ENCODE measurements at regions not wholly inside any gene's neighbourhood (a gene's known extent, or its start where the extent isn't known, plus 50 kb on each side); places are given as distances from the start of the nearest gene placed in this dataset.
A peak's percentile ranks its signal among the peaks of the same experiment; 100 is the strongest.

GRCh38 chr1:209106237-209106741 lies 477.2 kb upstream of the CAMK1G start:
- peak; percentile 35 for DNase-seq
- no peak for TF ChIP-seq CTCF (IDR thresholded peaks at IDR 0.05; ENCODE audit: low read depth, low read length)
- Histone ChIP-seq H3K27me3 (ENCODE audit: insufficient read depth, low read depth, severe bottlenecking) (no peaks in the 10 kb centered on the region), H3K27ac (no peak overlapping the region), H3K9me3 (ENCODE audit: severe bottlenecking) (no peaks in the 10 kb centered on the region), H3K4me3 (ENCODE audit: low read depth, low read length) (no peak overlapping the region), H3K36me3 (no peaks in the 10 kb centered on the region)

GRCh38 chr1:209106861-209107260 lies 476.7 kb upstream of the CAMK1G start:
- no peak for DNase-seq
- no peak overlapping the region for H3K27ac ChIP-seq
- TF ChIP-seq CTCF (IDR thresholded peaks at IDR 0.05; ENCODE audit: low read depth, low read length) = no peak
- H3K36me3 ChIP-seq = no peaks in the 10 kb centered on the region
- no peaks in the 10 kb centered on the region for H3K9me3 ChIP-seq (ENCODE audit: severe bottlenecking)
- H3K27me3 ChIP-seq (ENCODE audit: insufficient read depth, low read depth, severe bottlenecking) = no peaks in the 10 kb centered on the region
- H3K4me3 ChIP-seq (ENCODE audit: low read depth, low read length) = no peak overlapping the region

GRCh38 chr1:209107535-209107934 lies 476.0 kb upstream of the CAMK1G start:
- H3K27ac ChIP-seq = no peak overlapping the region
- no peaks in the 10 kb centered on the region for H3K27me3 ChIP-seq (ENCODE audit: insufficient read depth, low read depth, severe bottlenecking)
- H3K36me3 ChIP-seq = no peaks in the 10 kb centered on the region
- no peak overlapping the region for H3K4me3 ChIP-seq (ENCODE audit: low read depth, low read length)
- no peak for TF ChIP-seq CTCF (IDR thresholded peaks at IDR 0.05; ENCODE audit: low read depth, low read length)
- no peak for DNase-seq
- no peaks in the 10 kb centered on the region for H3K9me3 ChIP-seq (ENCODE audit: severe bottlenecking)

GRCh38 chr1:209109001-209109785 lies 474.3 kb upstream of the CAMK1G start:
- no peak overlapping the region for H3K4me3 ChIP-seq (ENCODE audit: low read depth, low read length)
- no peaks in the 10 kb centered on the region for H3K9me3 ChIP-seq (ENCODE audit: severe bottlenecking)
- DNase-seq = no peak
- no peak for TF ChIP-seq CTCF (IDR thresholded peaks at IDR 0.05; ENCODE audit: low read depth, low read length)
- no peaks in the 10 kb centered on the region for H3K36me3 ChIP-seq
- H3K27me3 ChIP-seq (ENCODE audit: insufficient read depth, low read depth, severe bottlenecking) = no peaks in the 10 kb centered on the region
- no peak overlapping the region for H3K27ac ChIP-seq

- H3K27me3 ChIP-seq (ENCODE audit: insufficient read depth, low read depth, severe bottlenecking) = no peaks in the 10 kb centered on the region
Measured at GRCh38 chr1:209113521-209113920, 470.0 kb upstream of the CAMK1G start.

More at GRCh38 chr1:209113521-209113920, 470.0 kb upstream of the CAMK1G start:
- Histone ChIP-seq H3K36me3 (no peaks in the 10 kb centered on the region), H3K27ac (no peak overlapping the region), H3K9me3 (ENCODE audit: severe bottlenecking) (no peaks in the 10 kb centered on the region), H3K4me3 (ENCODE audit: low read depth, low read length) (no peak overlapping the region)
- TF ChIP-seq CTCF (IDR thresholded peaks at IDR 0.05; ENCODE audit: low read depth, low read length) = no peak
- DNase-seq = no peak

Data from WERI-Rb-1 (cell line).